IMR-90 (cell line): ENCODE measurements at regions not wholly inside any gene's neighbourhood (a gene's known extent, or its start where the extent isn't known, plus 50 kb on each side); places are given as distances from the start of the nearest gene placed in this dataset.

Source experiments
- ATAC-seq: fragments of 200-7000 bp; cut with Tn5 transposase; 2 replicates; pipeline ENCODE4 v1.9.1; 2020; ENCODE audit warnings: low read depth, mild to moderate bottlenecking, moderate library complexity
- BruUV-seq: library from RNA; stranded (reverse); fragments of 400-500 nt; replicated peaks from 2 replicates; lab custom pipeline; 2021; lab: Mats Ljungman, UMichigan
- CTCF ChIA-PET: fragments of 300-600 bp; formaldehyde crosslinking; extraction: SDS; loops from one replicate; lab custom pipeline; 2021; ENCODE audit warnings: antibody characterized with exemption; lab: Yijun Ruan, JAX
- POLR2A ChIA-PET: fragments of 300-600 bp; sonication (Branson Sonifier 250); formaldehyde crosslinking; loops from one replicate; lab custom pipeline; 2022; ENCODE audit warnings: antibody characterized with exemption; ENCODE audit not compliant: unreplicated experiment; lab: Charles Lee
- DNase-seq: peaks from one replicate; pipeline ENCODE4 v3.0.0; 2013
- H2AFZ ChIP-seq: replicated peaks from 2 replicates; pipeline ENCODE3; 2013; ENCODE audit warnings: low read length, mild to moderate bottlenecking; ENCODE audit not compliant: poor library complexity
- H2AK5ac ChIP-seq: 2 replicates; pipeline ENCODE4 v1.6.1; 2013; ENCODE audit warnings: low read depth, low read length, inconsistent platforms
- H2AK9ac ChIP-seq: replicated peaks from 2 replicates; pipeline ENCODE3; 2013; ENCODE audit warnings: mild to moderate bottlenecking, low read depth, low read length, moderate library complexity; ENCODE audit not compliant: poor library complexity
- H2BK120ac ChIP-seq: 2 replicates; pipeline ENCODE4 v1.6.1; 2013; ENCODE audit warnings: low read depth, low read length, inconsistent platforms
- H2BK15ac ChIP-seq: 3 replicates; pipeline ENCODE4 v1.6.1; 2013; ENCODE audit warnings: low read depth, low read length, inconsistent platforms
- H2BK20ac ChIP-seq: 2 replicates; pipeline ENCODE4 v1.6.1; 2013; ENCODE audit warnings: low read depth, mild to moderate bottlenecking, inconsistent platforms, low read length, moderate library complexity
- H2BK5ac ChIP-seq: 2 replicates; pipeline ENCODE4 v1.6.1; 2013; ENCODE audit warnings: mild to moderate bottlenecking, low read depth, low read length, inconsistent platforms; ENCODE audit not compliant: poor library complexity, severe bottlenecking
- H3K14ac ChIP-seq: replicated peaks from 2 replicates; pipeline ENCODE4 v1.6.1; 2013; ENCODE audit warnings: low read depth, low read length, inconsistent platforms
- H3K18ac ChIP-seq: 2 replicates; pipeline ENCODE4 v1.6.1; 2013; ENCODE audit warnings: low read depth, low read length, control low read depth
- H3K23ac ChIP-seq: 2 replicates; pipeline ENCODE4 v1.6.1; 2013; ENCODE audit warnings: low read depth, low read length, inconsistent platforms
- H3K27ac ChIP-seq: 2 replicates; pipeline ENCODE4 v1.5.1; 2013; ENCODE audit warnings: mild to moderate bottlenecking, control low read depth, low read length; ENCODE audit not compliant: insufficient read depth
- H3K27me3 ChIP-seq: 2 replicates; pipeline ENCODE4 v1.6.1; 2013; ENCODE audit warnings: low read length; ENCODE audit not compliant: control insufficient read depth, insufficient read depth
- H3K36me3 ChIP-seq: 2 replicates; pipeline ENCODE4 v1.6.1; 2013; ENCODE audit warnings: low read length, mixed read lengths; ENCODE audit not compliant: control insufficient read depth, insufficient read depth
- H3K4ac ChIP-seq: 2 replicates; pipeline ENCODE4 v1.6.1; 2013; ENCODE audit warnings: low read depth, low read length, inconsistent platforms
- H3K4me1 ChIP-seq: 2 replicates; pipeline ENCODE4 v1.6.1; 2013; ENCODE audit warnings: low read length, mixed read lengths; ENCODE audit not compliant: control insufficient read depth, insufficient read depth
- H3K4me2 ChIP-seq: 2 replicates; pipeline ENCODE4 v1.6.1; 2013; ENCODE audit warnings: low read depth, mild to moderate bottlenecking, control low read depth, low read length, moderate library complexity
- H3K4me3 ChIP-seq: 2 replicates; pipeline ENCODE4 v1.5.1; 2013; ENCODE audit warnings: low read depth, mild to moderate bottlenecking, control low read depth, low read length, moderate library complexity; ENCODE audit not compliant: insufficient read depth
- H3K56ac ChIP-seq: 2 replicates; pipeline ENCODE4 v1.6.1; 2013; ENCODE audit warnings: low read length, inconsistent platforms; ENCODE audit not compliant: insufficient read depth; ENCODE audit errors: extremely low read depth
- H3K79me1 ChIP-seq, 2 experiments: 2 replicates each; pipeline ENCODE4 v1.6.1; 2013; ENCODE audit warnings: low read length in 2 of 2, inconsistent platforms in 1 of 2, low read depth in 1 of 2
- H3K9ac ChIP-seq: 2 replicates; pipeline ENCODE4 v1.6.1; 2013; ENCODE audit warnings: low read depth, low read length, control low read depth
- H3K9me1 ChIP-seq: 2 replicates; pipeline ENCODE4 v1.6.1; 2013; ENCODE audit warnings: low read length, inconsistent platforms; ENCODE audit not compliant: insufficient read depth
- H3K9me3 ChIP-seq: 2 replicates; pipeline ENCODE4 v1.6.1; 2013; ENCODE audit warnings: low read length; ENCODE audit not compliant: control insufficient read depth, insufficient read depth
- H4K20me1 ChIP-seq: 2 replicates; pipeline ENCODE4 v1.6.1; 2013; ENCODE audit warnings: low read length, inconsistent platforms; ENCODE audit not compliant: insufficient read depth
- H4K5ac ChIP-seq: 2 replicates; pipeline ENCODE4 v1.6.1; 2013; ENCODE audit warnings: mild to moderate bottlenecking, low read depth, low read length, control low read depth
- H4K8ac ChIP-seq, 2 experiments: 2 replicates each; pipeline ENCODE4 v1.6.1; 2013; ENCODE audit warnings: low read depth in 2 of 2, low read length in 2 of 2, control low read depth in 1 of 2, inconsistent platforms in 1 of 2
- H4K91ac ChIP-seq: 2 replicates; pipeline ENCODE4 v1.6.1; 2013; ENCODE audit warnings: low read depth, low read length, inconsistent platforms; ENCODE audit not compliant: insufficient read depth
- BHLHE40 ChIP-seq: fragments of 150-350 bp; IDR thresholded peaks from 2 replicates; pipeline ENCODE4 v1.6.1; 2016; ENCODE audit warnings: mild to moderate bottlenecking, low read depth, low read length
- CEBPB ChIP-seq: IDR thresholded peaks from 2 replicates; pipeline ENCODE4 v1.6.1; 2012; ENCODE audit warnings: low read depth, low read length, improper control_type of control experiment
- MAFK ChIP-seq: IDR thresholded peaks from 2 replicates; pipeline ENCODE4 v1.6.1; 2012; ENCODE audit warnings: low read depth, low read length, improper control_type of control experiment
- POLR2A ChIP-seq: IDR thresholded peaks from 2 replicates; pipeline ENCODE4 v1.6.1; 2012; ENCODE audit warnings: mild to moderate bottlenecking, low read depth, low read length
- RAD21 ChIP-seq: IDR thresholded peaks from 2 replicates; pipeline ENCODE4 v1.6.1; 2012; ENCODE audit warnings: low read length, improper control_type of control experiment
- RFX5 ChIP-seq: IDR thresholded peaks from 2 replicates; pipeline ENCODE4 v1.8.0; 2012; ENCODE audit warnings: low read depth, mild to moderate bottlenecking, low read length, moderate library complexity
- SMC3 ChIP-seq: fragments of 150-350 bp; IDR thresholded peaks from 2 replicates; pipeline ENCODE4 v1.6.1; 2016; ENCODE audit warnings: low read depth, mild to moderate bottlenecking, antibody characterized with exemption, low read length, moderate library complexity
- WGBS, 2 experiments: methylation state at CpG; one replicate each; pipeline versions ENCODE4 v1.1.5 to v1.1.7; 2013; ENCODE audit warnings: missing lambda C conversion rate in 2 of 2; ENCODE audit not compliant: insufficient read length in 1 of 2; ENCODE audit errors: extremely low coverage in 2 of 2; 5-methylcytosine and 5-hydroxymethylcytosine counted together
- dilution Hi-C: fragments of 300-500 bp; cut with HindIII; formaldehyde crosslinking; loops from one replicate; pipeline ENCODE4 v1.14.3; 2018; ENCODE audit warnings: low sequenced_read_pairs; ENCODE audit not compliant: unreplicated experiment
- in situ Hi-C: fragments of 300-500 bp; cut with MboI; formaldehyde crosslinking; loops from 3 replicates; pipeline ENCODE4 v1.14.3; 2019; ENCODE audit warnings: low sequenced_read_pairs, inconsistent platforms, mixed read lengths
- intact Hi-C: fragments of 100-400 bp; cut with micrococcal nuclease; formaldehyde crosslinking; loops from 2 replicates; pipeline ENCODE4 v1.10.0; 2022
- TF ChIP-seq, protein P1 (sequence below): conservative IDR thresholded peaks from 2 replicates; pipeline ENCODE4 v1.5.1; 2012; ENCODE audit warnings: mild to moderate bottlenecking, low read depth, low read length, improper control_type of control experiment

- dilution Hi-C loops (no loop called here), in situ Hi-C loops (no loop called here), intact Hi-C loops (no loop called here)
- DNase-seq: no peak
- no peak overlapping the region for H3K9ac ChIP-seq
- no peak overlapping the region for H4K91ac ChIP-seq
- H3K4me1 ChIP-seq: no peaks in the 10 kb centered on the region
- POLR2A ChIA-PET: no interaction called here
- H2BK20ac ChIP-seq: no peak overlapping the region
- CTCF ChIA-PET: no interaction called here
- no peak for ATAC-seq
- H3K23ac ChIP-seq: no peak overlapping the region
- H3K79me1 ChIP-seq: no peaks in the 10 kb centered on the region
- H2BK120ac ChIP-seq: no peak overlapping the region
- H3K4me2 ChIP-seq: no peak overlapping the region
- no peak overlapping the region for H2AK5ac ChIP-seq
- H2AFZ ChIP-seq: no peak overlapping the region
- no peak overlapping the region for H3K4me3 ChIP-seq
- H3K14ac ChIP-seq: no peak overlapping the region
- no peak overlapping the region for H3K18ac ChIP-seq
- 60% methylated on average over 1 of the region's 10 CpGs; no CpG with 5 or more reads in 1 of the 2 experiments for WGBS, 2 experiments
- H3K27me3 ChIP-seq: peaks cover 14% of the 10 kb centered on the region; the same call in 1 of the 2 replicates
- peaks cover 3% of the 10 kb centered on the region for H3K9me3 ChIP-seq
- no peak overlapping the region for H4K8ac ChIP-seq
- no TSS peak for BruUV-seq
- no peak overlapping the region for H3K27ac ChIP-seq
- no peak for TF ChIP-seq RFX5
- TF ChIP-seq BHLHE40: no peak
- no peak for TF ChIP-seq RAD21
- TF ChIP-seq, protein P1, sequence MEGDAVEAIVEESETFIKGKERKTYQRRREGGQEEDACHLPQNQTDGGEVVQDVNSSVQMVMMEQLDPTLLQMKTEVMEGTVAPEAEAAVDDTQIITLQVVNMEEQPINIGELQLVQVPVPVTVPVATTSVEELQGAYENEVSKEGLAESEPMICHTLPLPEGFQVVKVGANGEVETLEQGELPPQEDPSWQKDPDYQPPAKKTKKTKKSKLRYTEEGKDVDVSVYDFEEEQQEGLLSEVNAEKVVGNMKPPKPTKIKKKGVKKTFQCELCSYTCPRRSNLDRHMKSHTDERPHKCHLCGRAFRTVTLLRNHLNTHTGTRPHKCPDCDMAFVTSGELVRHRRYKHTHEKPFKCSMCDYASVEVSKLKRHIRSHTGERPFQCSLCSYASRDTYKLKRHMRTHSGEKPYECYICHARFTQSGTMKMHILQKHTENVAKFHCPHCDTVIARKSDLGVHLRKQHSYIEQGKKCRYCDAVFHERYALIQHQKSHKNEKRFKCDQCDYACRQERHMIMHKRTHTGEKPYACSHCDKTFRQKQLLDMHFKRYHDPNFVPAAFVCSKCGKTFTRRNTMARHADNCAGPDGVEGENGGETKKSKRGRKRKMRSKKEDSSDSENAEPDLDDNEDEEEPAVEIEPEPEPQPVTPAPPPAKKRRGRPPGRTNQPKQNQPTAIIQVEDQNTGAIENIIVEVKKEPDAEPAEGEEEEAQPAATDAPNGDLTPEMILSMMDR: no peak
- no peak for TF ChIP-seq POLR2A
- TF ChIP-seq MAFK: no peak
- no peak for TF ChIP-seq SMC3
- no peak for TF ChIP-seq CEBPB
- H4K5ac ChIP-seq: no peak overlapping the region
- H4K20me1 ChIP-seq: no peaks in the 10 kb centered on the region
- H2BK5ac ChIP-seq: no peak overlapping the region
- no peak overlapping the region for H2AK9ac ChIP-seq
- no peaks in the 10 kb centered on the region for H3K9me1 ChIP-seq
- H3K56ac ChIP-seq: no peak overlapping the region
- no peak overlapping the region for H2BK15ac ChIP-seq
- H3K36me3 ChIP-seq: no peaks in the 10 kb centered on the region
- H3K4ac ChIP-seq: no peak overlapping the region
These were observed 85.2 kb upstream of the PRR23E start for GRCh38 chr3:127107491-127108375.
